Activated naive CD4-positive, alpha-beta T cell treated with anti-CD3 and anti-CD28 coated beads, Interleukin-2, amount 50 U/mL, for 16 hours (primary cell): ENCODE measurements at regions not wholly inside any gene's neighbourhood (a gene's known extent, or its start where the extent isn't known, plus 50 kb on each side); places are given as distances from the start of the nearest gene placed in this dataset.

ENCODE experiments used
- DNase-seq: peaks from one replicate; pipeline ENCODE4 v3.0.0-alpha.2; 2020

DNA sequence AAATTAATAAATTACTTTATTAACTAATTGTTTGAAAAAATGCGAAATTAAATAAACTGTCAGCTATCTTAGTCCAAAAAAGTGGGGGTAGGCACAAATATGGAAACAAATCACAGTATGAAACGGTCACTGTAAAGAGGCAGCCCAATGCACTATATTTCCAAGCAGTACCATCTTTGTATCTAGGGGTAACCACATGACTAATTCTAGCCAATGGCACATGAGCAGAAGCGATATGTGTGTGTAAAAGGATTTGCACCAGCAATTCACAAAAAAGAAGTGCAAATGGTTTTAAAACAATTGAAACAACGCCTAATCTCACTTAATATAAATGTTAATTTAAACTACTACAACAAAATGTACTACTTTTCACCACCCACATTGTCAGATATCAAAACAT, 129.5 kb upstream of the PRNP start:
- no peak for DNase-seq

DNA sequence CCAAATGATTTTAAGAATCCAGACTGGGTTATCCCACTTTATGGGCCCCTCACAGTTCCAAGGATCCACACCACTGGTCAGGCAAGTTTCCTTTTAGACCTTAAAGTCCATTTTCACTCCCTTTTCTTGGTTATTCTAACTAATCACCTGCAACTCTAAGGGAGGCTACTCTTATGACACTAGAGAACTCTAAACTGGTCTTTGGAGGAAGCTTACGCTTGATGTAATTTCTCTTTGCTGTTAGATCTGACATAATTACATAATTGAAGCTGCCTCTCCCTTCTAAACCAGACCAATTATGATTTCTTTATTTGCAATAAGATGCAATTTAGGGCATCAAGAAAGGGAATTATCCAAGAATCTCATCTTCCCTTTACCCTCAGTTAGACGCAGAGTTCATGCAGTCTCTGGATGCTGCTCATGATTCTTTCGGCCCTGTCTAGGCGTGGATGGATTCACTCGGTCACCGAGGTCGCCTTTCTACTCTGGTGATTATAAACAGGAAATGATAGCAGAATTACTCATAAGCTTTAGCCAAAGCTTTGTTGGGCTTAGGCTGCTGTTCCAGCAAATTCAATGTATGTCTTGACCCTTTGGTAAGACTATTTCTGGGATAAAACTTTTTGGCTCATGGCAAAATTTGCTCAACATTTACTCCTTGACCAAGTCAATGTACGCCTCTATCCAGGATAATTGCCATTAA, 130.9 kb upstream of the PRNP start:
- no peak for DNase-seq

GRCh38 chr20:4554346-4554745, 131.9 kb upstream of the PRNP start:
- DNase-seq: no peak

GRCh38 chr20:4552075-4552640, 134.1 kb upstream of the PRNP start:
- no peak for DNase-seq

GRCh38 chr20:4550740-4551139, 135.5 kb upstream of the PRNP start:
- no peak for DNase-seq

GRCh38 chr20:4549711-4550259, 136.5 kb upstream of the PRNP start:
- no peak for DNase-seq

GRCh38 chr20:4548552-4548951, 137.7 kb upstream of the PRNP start:
- DNase-seq: no peak

DNA sequence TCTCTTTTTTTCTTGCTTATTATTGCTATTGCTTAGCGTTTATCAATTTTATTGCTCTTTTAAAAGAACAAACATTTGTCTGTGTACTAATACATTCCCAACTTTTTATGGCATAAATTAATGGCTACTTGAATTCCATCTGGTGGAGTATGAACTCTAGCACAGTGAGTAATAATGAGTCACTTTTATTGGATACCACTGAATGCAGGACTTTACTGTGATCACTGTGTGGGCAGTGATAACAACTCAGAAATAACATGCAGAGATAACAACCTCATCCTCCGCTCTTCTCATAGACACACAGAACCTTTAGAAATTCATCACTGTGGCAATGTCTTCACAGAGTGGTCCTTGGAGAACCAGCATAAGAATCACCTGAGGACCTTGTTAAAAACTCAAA, 139.5 kb upstream of the PRNP start:
- no peak for DNase-seq

DNA sequence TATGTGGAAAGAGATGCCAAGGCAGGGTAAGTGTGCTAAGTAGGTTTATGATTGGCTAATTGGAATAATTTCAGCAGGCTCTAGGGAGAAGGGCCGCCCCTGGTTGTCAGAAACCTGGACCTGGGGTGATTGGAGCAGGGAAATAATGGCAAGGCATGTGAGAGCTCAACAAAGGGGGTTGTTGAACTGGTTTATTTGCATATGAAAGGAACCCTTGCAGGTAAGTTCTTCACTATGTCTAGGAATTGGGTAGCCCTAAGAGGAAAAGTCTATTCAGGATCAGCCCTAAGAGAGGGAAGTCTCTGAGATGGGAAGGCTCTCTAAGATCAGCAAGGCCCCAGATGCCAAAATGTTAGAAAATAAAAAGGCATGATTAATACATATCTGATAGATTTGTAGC, 139.9 kb upstream of the PRNP start:
- DNase-seq: no peak

DNA sequence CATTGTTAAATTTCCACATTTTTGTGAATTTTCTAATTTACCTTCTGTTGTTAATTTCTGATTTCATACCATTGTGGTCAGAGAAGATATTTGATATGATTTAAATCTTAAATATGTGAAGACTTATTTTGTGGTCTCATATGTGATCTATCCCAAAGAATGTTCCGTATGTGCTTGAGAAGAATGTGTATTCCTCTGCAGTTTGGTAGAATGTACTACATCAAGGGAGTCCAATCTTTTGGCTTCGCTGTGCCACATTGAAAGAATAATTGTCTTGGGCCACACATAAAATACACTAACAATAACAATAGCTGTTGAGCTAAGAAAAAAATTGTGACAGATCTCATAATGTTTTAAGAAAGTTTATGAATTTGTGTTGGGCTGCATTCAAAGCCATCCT, 140.7 kb upstream of the PRNP start:
- no peak for DNase-seq

- no peak for DNase-seq
These were observed 141.5 kb upstream of the PRNP start for GRCh38 chr20:4544765-4545164.

- DNase-seq: no peak
These were observed 144.0 kb upstream of the PRNP start for GRCh38 chr20:4542270-4542669.

DNA sequence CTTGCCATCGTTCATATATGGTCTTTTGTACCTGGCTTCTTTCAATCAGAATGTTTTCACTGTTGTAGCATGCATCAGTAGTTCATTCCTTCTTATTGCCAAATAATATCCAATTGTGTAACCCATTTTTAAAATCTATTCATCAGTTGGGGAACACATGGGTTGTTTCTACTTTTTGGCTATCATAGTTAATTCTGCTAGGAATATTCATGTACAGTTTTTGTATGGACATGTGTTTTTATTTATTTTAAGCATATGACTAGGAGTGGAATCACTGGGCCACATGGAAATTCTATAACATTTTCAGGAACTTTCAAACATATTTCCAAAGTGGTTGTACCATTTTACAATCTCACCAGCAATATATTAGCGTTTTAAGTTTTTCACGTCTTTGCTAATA, 151.9 kb upstream of the PRNP start:
- no peak for DNase-seq

GRCh38 chr20:4533368-4534133, 152.7 kb upstream of the PRNP start:
- DNase-seq: no peak

DNA sequence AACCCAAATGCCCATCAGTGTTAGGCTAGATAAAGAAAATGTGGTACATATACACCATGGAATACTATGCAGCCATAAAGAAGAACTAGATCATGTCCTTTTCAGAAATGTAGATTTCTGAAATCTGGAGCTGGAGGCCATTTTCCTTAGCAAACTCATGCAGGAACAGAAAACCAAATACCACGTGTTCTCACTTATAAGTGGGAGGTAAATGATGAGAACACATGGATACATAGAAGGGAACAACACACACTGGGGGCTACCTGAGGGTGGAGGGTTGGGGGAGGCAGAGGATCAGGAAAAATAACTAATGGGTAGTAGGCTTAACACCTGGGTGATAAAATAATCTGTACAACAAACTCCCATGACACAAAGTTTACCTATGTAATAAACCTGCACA, 153.5 kb upstream of the PRNP start:
- no peak for DNase-seq

- DNase-seq: no peak
These were observed 161.5 kb upstream of the PRNP start for GRCh38 chr20:4524792-4525191.

DNA sequence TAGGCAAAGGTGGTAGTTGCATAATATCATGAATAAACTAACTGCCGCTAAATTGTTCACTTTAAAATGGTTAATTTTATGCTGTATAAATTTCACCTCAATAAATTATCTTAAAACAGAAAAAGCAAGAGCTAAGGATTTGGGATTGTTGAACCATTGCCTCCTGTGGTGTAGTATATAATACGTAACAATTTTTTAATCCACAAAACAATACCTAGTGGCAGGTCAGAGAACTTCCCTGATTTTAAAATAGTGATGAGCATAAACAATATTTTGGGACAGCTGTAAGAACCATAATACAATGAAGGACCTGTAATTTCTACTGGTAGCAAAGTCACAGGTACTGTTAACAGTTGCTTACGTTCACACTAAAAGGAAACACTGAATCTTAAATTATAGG, 161.9 kb upstream of the PRNP start:
- DNase-seq: no peak

DNA sequence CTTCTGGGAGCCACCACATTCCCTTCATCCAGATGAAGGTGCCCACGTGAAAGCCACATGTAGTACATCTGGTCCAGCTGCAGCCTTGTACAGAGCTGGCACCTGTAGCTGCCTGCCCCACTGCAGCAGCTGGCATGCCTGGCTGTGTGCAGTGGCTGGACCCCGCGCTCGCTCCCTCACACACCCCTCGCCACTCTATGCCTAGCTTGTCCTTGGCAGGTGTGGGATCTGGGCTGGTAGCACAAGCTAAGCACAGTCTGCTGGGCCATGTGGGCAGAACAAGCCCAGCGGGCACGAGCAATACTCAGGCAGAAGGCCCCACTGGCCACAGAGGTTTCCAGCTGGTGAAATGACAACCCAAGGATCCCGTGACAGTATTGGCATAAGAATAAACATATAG, 163.9 kb upstream of the PRNP start:
- no peak for DNase-seq

DNA sequence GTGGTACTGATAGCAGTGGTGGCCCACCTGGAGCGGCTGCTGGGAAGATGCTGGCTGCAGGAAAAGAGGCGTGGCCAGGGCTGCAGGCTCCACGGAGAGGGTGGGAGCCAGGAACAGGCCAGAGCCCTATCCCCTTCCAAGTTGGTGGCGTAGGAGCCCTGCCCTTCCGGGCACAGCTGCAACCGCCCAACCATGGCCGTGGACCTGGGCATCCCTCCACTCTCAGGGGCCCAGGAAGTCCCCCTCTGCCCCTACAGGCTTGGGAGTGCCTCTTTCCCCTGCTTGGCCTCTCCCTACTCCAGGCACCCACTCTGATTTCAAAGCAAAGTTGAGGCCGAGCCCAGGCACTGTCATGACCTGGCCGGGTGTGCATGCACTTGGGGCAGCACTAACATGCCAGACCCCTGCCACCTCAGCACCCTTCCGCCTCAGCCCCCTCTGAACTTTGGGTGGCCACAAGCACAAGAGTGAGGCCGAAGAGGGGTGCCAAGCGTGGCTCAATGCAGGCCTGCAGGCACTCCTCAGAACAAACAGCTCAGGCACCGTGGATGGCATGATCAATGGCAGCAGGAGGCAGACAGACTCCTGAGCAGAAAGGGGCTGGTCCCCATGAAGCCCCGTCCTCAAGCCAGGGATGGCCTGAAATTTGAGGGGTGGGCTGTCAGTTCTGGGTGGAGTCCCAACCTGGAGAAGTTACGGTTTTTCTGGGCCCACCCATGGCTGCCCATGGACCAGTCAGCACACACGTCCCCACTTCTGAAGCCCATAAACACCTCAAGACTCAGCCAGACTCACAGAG, 164.9 kb upstream of the PRNP start:
- no peak for DNase-seq

- DNase-seq: no peak
These were observed 166.7 kb upstream of the PRNP start for GRCh38 chr20:4519534-4519933.

DNA sequence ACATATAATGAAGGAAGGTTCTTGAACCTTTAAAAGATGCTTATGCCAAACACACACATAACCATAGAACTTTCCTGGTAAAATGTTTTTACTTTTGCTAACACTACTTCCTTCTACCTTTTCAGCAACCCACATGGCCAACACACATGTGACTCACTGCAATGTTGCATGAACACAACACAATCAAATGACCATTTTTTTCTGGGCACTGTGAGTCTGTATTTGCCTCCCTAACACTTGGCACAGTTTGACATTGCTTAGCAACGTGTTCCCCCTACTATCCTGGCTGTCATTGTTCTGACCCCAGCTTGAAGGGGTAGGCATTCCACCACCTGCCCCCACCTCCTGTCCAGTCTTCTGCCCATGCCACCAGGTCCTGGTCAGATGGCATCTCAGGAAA, 169.4 kb upstream of the PRNP start:
- no peak for DNase-seq

- no peak for DNase-seq
These were observed 172.5 kb upstream of the PRNP start for GRCh38 chr20:4513720-4514119.

- DNase-seq: no peak
These were observed 173.2 kb upstream of the PRNP start for GRCh38 chr20:4512891-4513550.
